ENCODE measurements at regions not wholly inside any gene's neighbourhood (a gene's known extent, or its start where the extent isn't known, plus 50 kb on each side); places are given as distances from the start of the nearest gene placed in this dataset.

GRCh38 chr20:21633829-21634228, 71.6 kb upstream of the PAX1 start:
- H3K9me3 ChIP-seq (ENCODE audit: control insufficient read depth, insufficient read depth, low read depth, low read length), result no peaks in the 10 kb centered on the region
- H4K20me1 ChIP-seq (ENCODE audit: control insufficient read depth, extremely low read depth, insufficient read depth, low read length), result no peaks in the 10 kb centered on the region
- no peak for TF ChIP-seq CTCF (conservative IDR thresholded peaks at IDR 0.05 in 1 of 2, IDR thresholded peaks at IDR 0.05 in 1 of 2; ENCODE audit: low read depth in 1 of 2, low read length in 2 of 2)
- TF ChIP-seq EZH2 (IDR thresholded peaks at IDR 0.05; ENCODE audit: low read length, missing control alignments), result no peak
- no peaks in the 10 kb centered on the region for H3K4me1 ChIP-seq (ENCODE audit: control insufficient read depth, extremely low read depth, insufficient read depth, low read length)
- H3K79me2 ChIP-seq (ENCODE audit: control insufficient read depth, insufficient read depth, low read length), result no peaks in the 10 kb centered on the region
- no peak overlapping the region for H3K27ac ChIP-seq (ENCODE audit: insufficient read depth, low read length)
- DNase-seq (ENCODE audit: low read depth in 2 of 2), result no peak
- H3K9ac ChIP-seq (ENCODE audit: insufficient read depth, low read length), result no peak overlapping the region
- no peaks in the 10 kb centered on the region for H3K27me3 ChIP-seq (ENCODE audit: control insufficient read depth, insufficient read depth, low read length)
- H3K4me2 ChIP-seq (ENCODE audit: extremely low read depth, insufficient read depth, low read length), result no peak overlapping the region
- H3K36me3 ChIP-seq (ENCODE audit: control insufficient read depth, insufficient read depth, low read length), result no peaks in the 10 kb centered on the region
- no peak overlapping the region for H3K4me3 ChIP-seq (replicated peaks in 1 of 4; ENCODE audit: control extremely low read depth in 1 of 4, insufficient read depth in 1 of 4, low read depth in 3 of 4, low read length in 4 of 4)
- H2AFZ ChIP-seq (ENCODE audit: low read length), result no peak overlapping the region

GRCh38 chr20:21632735-21633053, 72.8 kb upstream of the PAX1 start:
- Histone ChIP-seq H3K79me2 (ENCODE audit: control insufficient read depth, insufficient read depth, low read length) (no peaks in the 10 kb centered on the region), H3K4me1 (ENCODE audit: control insufficient read depth, extremely low read depth, insufficient read depth, low read length) (no peaks in the 10 kb centered on the region)
- no peak for DNase-seq (ENCODE audit: low read depth in 2 of 2)

GRCh38 chr20:21632031-21632734, 73.3 kb upstream of the PAX1 start:
- Histone ChIP-seq H3K4me2 (ENCODE audit: extremely low read depth, insufficient read depth, low read length) (no peak overlapping the region), H4K20me1 (ENCODE audit: control insufficient read depth, extremely low read depth, insufficient read depth, low read length) (no peaks in the 10 kb centered on the region), H3K4me3 (replicated peaks in 1 of 4; ENCODE audit: control extremely low read depth in 1 of 4, insufficient read depth in 1 of 4, low read depth in 3 of 4, low read length in 4 of 4) (no peak overlapping the region), H3K27me3 (ENCODE audit: control insufficient read depth, insufficient read depth, low read length) (no peaks in the 10 kb centered on the region), H3K27ac (ENCODE audit: insufficient read depth, low read length) (no peak overlapping the region), H3K79me2 (ENCODE audit: control insufficient read depth, insufficient read depth, low read length) (no peaks in the 10 kb centered on the region), H2AFZ (ENCODE audit: low read length) (no peak overlapping the region), H3K9ac (ENCODE audit: insufficient read depth, low read length) (no peak overlapping the region), H3K4me1 (ENCODE audit: control insufficient read depth, extremely low read depth, insufficient read depth, low read length) (no peaks in the 10 kb centered on the region), H3K36me3 (ENCODE audit: control insufficient read depth, insufficient read depth, low read length) (no peaks in the 10 kb centered on the region), H3K9me3 (ENCODE audit: control insufficient read depth, insufficient read depth, low read depth, low read length) (no peaks in the 10 kb centered on the region)
- TF ChIP-seq CTCF (conservative IDR thresholded peaks at IDR 0.05 in 1 of 2, IDR thresholded peaks at IDR 0.05 in 1 of 2; ENCODE audit: low read depth in 1 of 2, low read length in 2 of 2) (no peak), EZH2 (IDR thresholded peaks at IDR 0.05; ENCODE audit: low read length, missing control alignments) (no peak)
- DNase-seq (ENCODE audit: low read depth in 2 of 2), result no peak

More at GRCh38 chr20:21632735-21633053, 72.8 kb upstream of the PAX1 start:
- Histone ChIP-seq H3K9me3 (ENCODE audit: control insufficient read depth, insufficient read depth, low read depth, low read length) (no peaks in the 10 kb centered on the region), H3K27ac (ENCODE audit: insufficient read depth, low read length) (no peak overlapping the region), H2AFZ (ENCODE audit: low read length) (no peak overlapping the region), H3K4me3 (replicated peaks in 1 of 4; ENCODE audit: control extremely low read depth in 1 of 4, insufficient read depth in 1 of 4, low read depth in 3 of 4, low read length in 4 of 4) (no peak overlapping the region), H3K4me2 (ENCODE audit: extremely low read depth, insufficient read depth, low read length) (no peak overlapping the region), H3K36me3 (ENCODE audit: control insufficient read depth, insufficient read depth, low read length) (no peaks in the 10 kb centered on the region), H3K27me3 (ENCODE audit: control insufficient read depth, insufficient read depth, low read length) (no peaks in the 10 kb centered on the region), H3K9ac (ENCODE audit: insufficient read depth, low read length) (no peak overlapping the region), H4K20me1 (ENCODE audit: control insufficient read depth, extremely low read depth, insufficient read depth, low read length) (no peaks in the 10 kb centered on the region)
- TF ChIP-seq CTCF (conservative IDR thresholded peaks at IDR 0.05 in 1 of 2, IDR thresholded peaks at IDR 0.05 in 1 of 2; ENCODE audit: low read depth in 1 of 2, low read length in 2 of 2) (no peak), EZH2 (IDR thresholded peaks at IDR 0.05; ENCODE audit: low read length, missing control alignments) (no peak)
